T-helper 9 cell (primary cell): ENCODE measurements at regions not wholly inside any gene's neighbourhood (a gene's known extent, or its start where the extent isn't known, plus 50 kb on each side); places are given as distances from the start of the nearest gene placed in this dataset.
"Not testable (repeated sequence)": the region's sequence is repeated elsewhere in the genome, so short reads cannot be mapped to it uniquely, and the experiment has no call there.

Experiments
- DNase-seq: peaks from one replicate; pipeline ENCODE4 v3.0.0-alpha.2; 2020

DNA sequence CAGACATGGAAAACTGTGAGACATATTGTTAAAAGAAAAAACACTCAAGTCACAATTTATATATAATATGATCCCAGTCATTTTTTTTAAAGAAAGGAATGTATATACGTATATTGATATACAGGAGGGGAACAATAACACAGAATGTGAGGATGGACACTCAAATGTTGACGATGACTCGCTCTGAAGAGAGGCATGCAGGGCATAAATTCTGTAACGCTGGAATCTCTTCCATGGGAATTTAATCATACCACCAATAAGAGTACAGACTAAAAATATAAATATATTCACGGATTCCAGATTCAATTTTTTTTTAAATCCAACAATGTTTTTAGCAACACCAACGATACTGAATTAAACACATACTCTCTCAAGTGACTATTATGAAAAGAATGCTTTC is 106.9 kb upstream of the CCDC28A start:
- DNase-seq: no peak

DNA sequence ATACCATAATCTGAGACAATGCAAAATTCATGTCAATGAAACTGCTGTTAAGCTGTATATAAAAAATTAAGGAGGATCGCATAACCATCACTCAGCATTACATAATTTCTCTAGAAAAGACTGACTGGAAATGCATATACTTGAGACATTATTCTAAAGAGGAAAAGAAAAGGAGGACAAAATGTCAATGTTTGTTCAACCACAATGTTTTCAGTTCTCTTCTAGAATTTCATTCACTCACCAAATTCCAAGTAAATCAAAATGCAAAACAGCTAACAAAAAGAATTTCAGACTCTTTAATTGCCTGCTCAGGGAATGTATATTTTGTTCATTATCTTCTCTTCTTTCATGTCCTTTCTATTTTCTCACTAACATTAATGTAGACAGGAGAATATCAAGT is 106.2 kb upstream of the CCDC28A start:
- DNase-seq: no peak

DNA sequence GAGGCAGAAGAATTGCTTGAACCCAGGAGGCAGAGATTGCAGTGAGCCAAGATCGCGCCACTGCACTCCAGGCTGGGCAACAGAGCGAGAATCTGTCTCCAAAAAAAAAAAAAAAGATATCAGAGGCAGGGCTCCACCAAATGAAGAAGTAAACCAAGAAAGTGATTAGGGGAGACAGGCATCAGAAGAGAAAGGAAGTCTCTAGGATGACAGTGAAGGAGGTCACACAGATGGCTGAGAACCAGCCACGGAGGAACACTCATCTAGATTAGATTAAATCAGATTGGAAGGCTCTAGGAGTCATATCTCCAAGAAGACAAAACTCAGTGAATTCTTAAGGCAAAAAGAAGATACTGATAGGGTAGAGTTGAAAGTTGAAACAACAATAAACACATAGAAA is 102.2 kb upstream of the CCDC28A start:
- DNase-seq: no peak

DNA sequence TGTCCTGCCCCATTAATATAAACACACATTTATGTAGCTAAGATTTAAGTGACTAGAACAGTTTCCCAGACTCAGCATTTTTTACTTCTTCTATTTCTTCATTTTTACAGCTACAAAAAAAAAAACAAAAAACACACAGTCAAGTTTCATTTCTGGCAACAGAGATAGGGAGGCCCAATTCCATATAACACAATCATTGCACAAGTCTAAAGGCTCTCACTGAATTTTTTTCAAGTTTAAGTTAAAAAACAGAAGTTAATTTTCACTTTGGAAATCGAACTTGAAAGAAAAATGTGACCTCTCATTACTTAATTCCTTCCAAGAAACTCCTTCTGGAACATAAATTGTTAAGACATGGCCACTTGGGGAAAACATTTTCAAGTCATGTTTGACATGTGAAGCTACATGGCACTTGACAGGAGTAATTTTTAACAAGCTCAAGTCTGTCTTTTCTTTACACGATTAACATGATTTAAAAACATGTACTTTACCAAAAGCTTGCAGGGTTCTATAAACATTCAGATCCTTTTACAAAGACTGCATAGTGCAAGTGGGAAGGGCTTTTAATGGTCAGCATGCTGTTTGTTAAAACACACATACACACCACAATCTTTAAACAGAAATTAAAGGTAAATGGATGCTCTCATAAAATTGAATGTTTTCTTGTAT is 100.1 kb upstream of the CCDC28A start:
- no peak for DNase-seq

DNA sequence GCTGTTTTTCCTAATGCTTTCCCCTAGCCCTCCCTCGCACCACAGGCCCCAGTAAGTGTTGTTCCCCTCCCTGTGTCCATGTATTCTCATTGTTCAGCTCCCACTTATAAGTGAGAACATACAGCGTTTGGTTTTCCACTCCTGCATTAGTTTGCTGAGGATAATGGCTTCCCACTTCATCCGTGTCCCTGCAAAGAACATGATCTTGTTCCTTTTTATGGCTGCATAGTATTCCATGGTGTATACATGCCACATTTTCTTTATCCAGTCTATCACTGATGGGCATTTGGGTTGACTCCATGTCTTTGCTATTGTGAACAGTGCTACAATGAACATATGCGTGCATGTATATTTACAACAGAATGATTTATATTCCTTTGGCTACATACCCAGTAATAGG is 99.1 kb upstream of the CCDC28A start:
- not testable (repeated sequence) for DNase-seq

DNA sequence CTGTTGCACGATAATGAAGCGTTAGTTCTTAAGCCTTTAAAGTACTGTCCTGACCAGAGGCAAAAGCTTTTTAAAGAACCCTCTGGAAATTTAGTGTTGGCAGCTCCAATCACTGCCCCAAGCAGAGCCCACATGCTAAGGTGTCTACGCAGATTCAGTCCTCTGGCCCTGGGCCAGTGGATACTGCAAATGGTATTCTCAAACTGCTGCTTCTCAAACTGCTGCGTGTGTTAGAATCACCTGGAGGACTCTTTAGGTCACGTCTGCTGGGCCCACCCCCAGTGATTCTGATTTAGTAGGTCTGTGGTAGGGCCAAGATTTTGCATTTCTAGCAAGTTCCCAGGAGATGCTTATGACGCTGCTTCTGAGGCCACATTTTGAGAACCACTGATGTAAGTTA is 96.0 kb upstream of the CCDC28A start:
- DNase-seq: no peak

DNA sequence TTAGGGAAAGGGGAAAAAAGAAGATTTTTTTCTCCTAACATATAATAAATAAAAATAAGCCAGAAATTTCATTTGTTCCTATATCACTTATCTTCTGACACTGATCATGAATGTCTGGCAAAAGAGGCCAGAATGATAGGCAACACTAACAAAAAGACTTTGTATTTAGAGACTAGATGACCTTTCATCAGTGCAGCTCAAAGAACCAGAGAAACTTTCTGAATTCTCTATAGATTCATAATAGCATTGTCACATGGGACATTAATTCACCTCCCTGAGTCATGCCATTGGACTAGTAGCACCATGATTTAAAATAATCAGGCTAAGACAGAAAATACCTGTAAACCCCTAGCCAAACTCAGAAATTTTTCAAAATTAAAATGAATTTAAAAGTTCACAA is 95.4 kb upstream of the CCDC28A start:
- DNase-seq: no peak

DNA sequence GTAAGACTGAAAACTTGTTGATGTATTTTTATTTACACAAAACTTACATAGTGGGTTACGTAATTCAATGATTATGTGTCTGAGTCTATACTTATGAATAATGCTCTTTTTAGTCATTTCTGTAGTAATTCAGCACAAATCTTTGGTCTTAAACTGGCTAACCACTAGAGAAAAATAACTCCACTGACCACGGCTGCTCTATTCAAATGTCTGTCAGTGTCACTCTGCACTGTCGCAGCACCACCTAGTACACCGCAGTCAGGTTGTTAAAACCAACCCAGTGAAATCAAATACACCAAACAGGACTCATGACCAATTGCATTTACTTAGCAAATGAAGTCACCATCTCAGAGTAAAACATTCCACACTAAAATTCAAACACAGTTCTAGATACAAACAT is 93.5 kb upstream of the CCDC28A start:
- DNase-seq: no peak

DNA sequence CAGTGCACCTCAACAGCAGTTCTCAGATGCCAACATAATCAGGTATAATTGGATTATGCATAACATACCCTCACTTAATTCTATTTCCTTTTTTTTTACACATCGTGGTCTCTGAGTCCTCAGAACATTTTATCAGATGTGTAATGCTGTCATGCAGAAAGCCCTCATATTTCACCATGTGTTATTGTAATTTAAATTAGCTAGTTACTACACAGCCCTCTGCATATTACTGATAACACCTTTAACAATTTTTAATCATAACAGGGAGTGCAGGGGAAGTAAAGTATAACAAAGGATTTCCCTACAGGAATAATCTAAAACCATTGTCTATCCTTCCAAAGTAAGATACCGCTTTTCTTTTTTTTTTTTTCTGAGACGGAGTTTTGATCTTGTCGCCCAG is 91.9 kb upstream of the CCDC28A start:
- no peak for DNase-seq

DNA sequence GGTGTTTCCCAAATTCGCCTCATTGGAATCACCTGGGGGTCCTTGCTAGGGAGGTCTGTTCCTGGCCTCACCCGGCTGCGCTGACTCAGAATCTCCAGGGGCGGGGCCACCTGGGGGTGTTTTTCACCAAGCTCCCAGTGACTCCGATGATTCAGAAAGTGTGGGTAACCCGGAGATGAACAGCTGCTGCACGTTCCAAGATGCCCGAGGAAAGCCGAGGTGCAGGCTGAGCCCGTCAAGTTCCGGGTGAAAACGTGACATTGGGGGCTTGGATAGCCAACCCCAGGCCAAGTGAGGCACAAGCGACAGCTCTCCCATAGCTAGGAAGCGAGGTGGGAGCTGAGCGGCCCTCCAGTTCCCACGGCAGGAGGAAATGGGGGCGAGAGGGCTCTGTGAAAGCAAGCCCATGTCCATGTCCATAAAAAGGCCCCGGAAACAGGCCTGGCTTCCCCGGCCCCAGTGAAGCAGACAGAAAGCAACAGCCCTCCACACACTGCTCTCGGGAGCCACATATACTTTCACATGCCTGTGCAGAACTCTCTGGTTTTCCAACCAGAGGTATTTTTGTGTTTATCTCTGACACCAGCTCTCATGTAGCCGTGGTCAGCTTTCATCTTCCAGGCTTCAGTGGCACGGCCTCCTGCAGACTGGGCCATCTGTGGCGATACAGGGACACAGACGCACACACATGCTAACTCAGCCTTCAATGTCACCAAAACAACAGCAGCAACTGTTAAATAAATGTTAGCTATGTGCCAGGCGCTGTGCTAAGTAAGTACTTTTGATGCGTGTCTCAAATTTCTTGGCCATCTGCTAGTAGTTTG is 90.7 kb upstream of the CCDC28A start:
- no peak for DNase-seq

DNA sequence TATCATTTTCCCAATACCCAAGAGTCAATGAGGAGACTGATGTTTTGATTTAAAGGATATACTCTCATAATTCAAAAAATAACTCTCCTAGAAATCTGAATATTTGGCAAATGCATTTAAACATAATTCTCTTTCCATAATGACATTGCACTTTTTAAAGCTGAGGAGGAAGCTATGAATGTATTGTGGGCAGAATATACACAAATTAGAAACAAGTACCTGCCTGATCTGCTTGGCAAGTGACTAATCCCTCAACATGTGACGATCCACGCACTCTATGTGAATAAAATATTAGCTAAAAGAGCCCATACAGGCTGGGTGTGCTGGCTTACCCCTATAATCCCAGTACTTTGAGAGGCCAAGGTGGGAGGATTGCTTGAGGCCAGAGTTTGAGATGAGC is 88.3 kb upstream of the CCDC28A start:
- DNase-seq: no peak

DNA sequence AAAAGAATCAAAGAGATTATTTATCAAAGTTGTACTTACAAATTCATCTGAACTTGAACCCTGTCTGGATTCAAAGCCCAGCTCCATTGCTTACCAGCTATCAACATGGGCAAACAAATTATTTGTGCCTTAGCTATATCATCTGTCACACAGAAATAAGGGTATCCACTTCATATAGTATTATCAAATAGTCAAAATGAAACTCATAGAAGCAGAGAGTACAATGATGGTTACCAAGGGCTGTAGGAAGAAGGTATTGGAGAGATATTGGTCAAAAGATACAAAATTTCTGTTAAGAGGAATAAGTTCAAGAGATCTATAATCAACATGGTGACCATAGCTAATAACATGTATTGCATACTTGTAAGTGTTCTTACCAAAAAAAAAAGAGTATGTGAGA is 87.8 kb upstream of the CCDC28A start:
- DNase-seq: no peak

DNA sequence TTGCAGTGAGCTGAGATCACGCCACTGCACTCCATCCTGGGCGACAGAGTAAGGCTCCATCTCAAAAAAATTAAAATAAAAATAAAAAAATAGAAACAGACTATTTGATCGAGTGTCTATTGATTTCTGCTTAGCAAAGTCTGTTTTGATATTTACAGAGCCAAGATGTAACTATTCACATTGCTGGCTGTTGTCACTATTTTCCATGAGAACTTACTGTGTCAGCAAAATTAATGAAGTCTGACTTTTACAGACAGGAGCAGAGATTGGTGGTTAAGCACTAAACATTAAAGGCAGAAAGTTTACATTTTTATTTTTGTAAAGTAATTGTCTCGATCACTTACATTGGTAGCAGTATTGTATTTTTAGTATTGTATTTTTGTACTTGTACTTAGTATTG is 85.0 kb upstream of the CCDC28A start:
- no peak for DNase-seq

DNA sequence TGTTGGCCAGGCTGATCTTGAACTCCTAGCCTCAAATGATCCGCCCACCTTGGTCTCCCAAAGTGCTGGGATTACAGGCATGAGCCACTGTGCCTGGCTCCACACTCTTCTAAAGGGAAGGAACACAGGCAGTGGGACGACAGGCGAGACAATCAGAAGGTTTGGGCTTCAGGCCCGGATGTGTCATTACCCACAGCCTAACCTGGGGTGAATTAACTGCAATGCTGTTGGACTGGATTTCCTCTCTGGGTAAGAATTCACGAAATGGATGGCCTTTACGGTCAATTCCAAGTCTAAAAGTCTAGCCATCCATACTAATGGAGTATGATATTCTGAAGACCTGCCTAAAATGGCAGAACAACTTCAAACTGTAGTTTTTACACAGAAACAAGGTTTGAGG is 83.7 kb upstream of the CCDC28A start:
- DNase-seq: no peak

DNA sequence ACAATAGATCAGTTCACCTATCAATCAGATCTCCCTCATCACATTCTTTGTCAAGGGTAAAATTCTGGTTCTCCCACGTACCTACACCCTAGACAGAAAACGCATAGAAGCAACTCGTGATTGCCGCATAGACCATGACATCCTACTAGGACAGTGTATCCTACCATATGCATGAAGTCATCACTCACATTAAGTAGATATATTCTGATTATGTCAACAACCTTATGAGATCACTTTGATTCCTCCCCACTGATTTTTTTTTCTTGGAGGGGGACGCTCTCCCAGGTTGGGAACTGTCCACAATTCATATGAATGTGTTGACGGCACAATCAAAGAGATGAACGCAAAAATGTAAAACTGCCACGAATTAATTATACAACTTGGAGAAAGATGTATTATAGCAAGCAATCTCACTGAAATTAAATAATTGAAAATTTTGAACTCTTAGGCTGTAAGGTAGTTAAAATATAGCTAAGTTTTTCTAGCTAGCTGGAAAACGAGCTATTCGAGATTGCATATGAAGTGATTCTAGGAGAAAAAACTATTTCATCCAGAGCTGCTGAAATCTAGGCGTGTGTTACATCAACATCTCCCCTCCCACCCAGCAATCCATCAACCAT is 82.5 kb upstream of the CCDC28A start:
- no peak for DNase-seq

DNA sequence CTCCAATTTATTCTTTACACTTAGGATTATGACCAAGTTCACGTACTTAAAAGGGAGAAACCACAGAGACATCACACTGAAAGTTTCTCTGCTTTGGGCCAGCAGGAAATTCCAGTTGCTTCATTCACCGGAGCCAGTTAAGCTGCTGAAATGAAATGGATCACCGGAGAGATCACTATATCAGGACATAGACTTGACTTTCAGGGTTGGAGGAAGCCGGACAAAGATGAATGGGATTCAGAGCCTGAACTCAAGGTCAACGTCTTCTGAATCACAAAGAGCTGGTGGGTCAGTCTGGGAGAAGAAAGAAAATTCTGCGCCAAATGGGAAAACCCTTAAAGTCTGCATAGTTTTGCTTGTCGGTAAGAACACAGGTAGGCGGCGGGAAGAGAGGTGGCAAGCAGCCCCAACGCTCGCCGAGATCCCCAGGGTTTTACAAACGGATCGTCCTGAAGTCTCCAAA is 81.9 kb upstream of the CCDC28A start:
- no peak for DNase-seq

DNA sequence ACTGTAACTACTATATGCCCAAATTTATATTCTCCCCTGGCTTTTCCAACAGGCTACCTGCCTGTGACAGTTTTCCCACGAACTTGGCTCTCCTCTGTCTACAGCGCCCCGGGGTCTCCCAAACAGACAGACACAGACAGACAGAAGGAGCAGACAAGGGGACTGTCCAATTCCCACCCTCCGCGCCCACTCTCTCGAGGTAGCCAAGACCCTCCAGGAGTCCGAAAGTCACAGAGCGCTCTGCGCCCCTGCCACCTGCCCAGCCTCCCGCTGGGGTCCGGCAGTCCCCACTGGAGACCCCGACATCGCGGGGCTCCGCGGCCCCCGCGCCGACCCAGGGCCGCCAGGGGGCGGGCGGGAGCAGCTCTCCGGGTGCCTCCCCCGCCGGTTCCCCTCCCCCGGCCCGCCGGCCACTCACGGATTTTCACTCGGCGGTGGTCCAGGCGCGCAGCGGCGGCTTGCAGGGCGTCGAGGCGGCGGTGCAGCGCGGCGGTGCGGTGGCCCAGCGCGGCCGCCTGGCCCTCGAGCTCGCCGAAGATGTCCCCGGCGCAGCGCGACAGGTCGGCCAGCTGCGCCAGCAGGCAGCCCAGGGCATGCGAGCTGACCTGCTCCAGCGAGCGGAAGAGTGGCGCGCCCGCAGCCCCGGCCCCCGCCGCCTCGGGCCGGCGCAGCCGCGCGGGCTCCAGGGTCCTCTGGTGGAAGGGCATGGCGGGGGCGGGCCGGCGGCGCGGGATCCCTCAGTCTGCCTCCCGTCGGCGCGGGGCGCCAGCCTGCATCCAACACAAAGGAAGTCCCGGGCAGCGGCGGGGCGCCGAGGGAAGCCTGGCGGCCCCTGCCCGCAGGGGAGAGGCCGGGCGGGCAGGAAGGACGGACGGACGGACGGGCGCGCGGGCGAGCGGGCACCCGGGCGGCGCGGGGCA is 81.3 kb upstream of the CCDC28A start:
- peak; percentile 40 for DNase-seq

DNA sequence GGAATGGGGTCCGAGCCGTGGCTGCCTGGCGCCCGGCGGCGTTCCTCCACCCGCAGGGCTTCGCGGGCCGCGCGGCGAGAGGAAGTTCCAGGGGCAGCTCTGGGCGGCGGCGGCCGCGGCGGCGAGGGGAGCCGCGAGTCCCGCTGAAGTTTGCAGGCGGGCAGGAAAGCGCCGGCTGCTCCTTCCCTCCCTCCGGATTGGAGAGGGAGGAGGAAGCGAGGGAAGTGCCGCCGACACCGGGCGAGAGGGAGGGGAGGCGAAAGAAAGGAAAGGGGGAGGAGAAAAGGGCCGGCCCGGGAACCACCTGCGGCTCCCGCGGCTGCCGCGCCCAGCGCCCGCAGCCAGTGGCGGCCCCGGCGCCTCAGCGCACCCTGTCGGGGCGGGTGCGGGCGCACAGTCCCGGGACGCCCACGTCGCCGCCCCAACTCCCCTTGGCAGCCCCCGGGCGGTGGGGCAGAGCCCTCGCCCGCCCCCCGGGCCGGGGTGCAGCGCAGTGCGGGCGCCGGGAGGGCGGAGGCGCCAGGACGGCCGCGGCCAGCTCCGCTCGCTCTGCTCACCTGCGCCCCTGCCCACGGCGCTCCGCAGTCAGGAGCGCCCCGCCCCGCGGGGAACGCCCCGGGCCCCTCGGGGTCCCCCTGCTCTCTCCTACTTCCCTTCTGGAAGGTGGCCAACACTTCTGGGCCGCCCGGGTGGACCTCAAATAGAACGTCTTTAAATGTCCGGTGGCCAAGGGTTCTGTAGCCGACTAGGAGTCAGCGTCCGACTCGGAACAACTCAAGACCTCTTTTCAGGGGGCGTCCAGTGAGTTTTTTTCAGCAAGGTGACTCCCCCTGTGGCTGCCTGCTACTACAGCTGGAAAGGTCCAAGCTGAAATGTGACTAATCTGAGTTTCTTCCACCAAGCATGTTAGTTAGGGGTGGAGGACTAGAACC is 80.3 kb upstream of the CCDC28A start:
- DNase-seq: peak; percentile 8

DNA sequence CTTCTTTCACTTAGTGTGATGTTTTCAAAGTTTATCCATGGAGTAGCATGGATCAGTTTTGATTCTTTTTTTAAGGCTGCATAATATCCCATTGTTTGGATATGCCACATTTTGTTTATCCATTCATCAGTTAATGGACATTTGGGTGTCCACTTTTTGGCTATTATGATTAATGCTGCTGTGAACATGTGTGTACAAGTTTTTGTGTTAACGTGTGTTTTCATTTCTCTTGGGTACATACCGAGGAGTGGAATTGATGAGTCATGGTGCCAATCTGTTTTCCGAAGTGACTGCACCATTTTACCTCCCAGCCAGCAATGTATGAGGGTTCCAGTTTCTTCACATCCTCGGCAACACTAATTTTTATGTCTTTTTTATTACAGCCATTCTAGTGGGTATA is 78.4 kb upstream of the CCDC28A start:
- no peak for DNase-seq

DNA sequence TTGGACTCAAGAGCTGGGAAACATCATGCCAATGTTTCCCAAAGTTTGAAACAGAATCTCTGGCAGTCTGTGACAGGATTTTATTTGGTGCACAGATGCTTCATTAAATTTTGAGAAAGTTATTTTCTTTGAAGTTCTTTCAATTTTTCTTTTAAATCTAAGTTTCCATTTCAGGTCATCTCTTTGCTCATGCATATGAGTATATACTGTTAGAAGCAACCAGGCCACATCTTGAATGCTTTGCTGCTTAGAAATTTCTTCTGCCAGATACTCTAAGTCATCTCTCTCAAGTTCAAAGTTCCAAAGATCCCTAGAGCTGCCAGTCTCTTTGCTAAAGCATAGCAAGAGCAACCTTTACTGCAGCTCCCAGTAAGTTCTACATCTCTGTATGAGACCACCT is 59.1 kb upstream of the CCDC28A start:
- DNase-seq: no peak

DNA sequence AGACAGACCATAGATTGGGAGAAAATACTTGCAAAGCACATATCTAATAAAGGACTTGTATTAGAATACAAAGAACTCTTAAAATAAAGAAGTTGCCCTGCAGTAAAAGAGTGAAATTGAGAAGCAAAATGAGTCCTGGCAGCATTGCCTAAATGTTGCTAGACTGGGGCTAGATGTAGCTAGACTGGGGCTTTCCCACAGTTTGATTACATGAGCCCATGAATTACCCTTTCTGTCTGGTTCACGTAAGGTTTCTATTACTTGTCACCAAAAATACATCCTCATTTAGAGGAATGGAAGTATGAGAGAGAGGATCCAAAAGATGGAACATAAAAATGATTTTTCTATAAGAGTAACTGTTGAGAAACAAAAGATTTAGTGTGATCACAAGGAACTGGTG is 57.6 kb upstream of the CCDC28A start:
- DNase-seq: no peak
